HEK293 (cell line): ENCODE measurements at regions not wholly inside any gene's neighbourhood (a gene's known extent, or its start where the extent isn't known, plus 50 kb on each side); places are given as distances from the start of the nearest gene placed in this dataset.

Source experiments
- CTCF ChIA-PET: fragments of 350-600 bp; formaldehyde crosslinking; extraction: SDS; loops from one replicate; lab custom pipeline; 2021; ENCODE audit warnings: antibody characterized with exemption; lab: Yijun Ruan, JAX
- POLR2A ChIA-PET: fragments of 300-600 bp; formaldehyde crosslinking; extraction: SDS; loops from one replicate; lab custom pipeline; 2020; ENCODE audit warnings: antibody characterized with exemption, inconsistent platforms; lab: Yijun Ruan, JAX
- H3K27ac ChIP-seq: fragments of 200-500 bp; sonication (Bioruptor generic); 2 replicates; pipeline ENCODE4 v1.5.1; 2014; ENCODE audit warnings: low read depth, low read length, control low read depth, inconsistent platforms; ENCODE audit errors: extremely low read depth
- H3K36me3 ChIP-seq, 2 experiments: fragments of 200-500 bp in 1 of 2; sonication (Bioruptor generic) in 1 of 2; 1 replicate in 1 of 2; 2 replicates in 1 of 2; pipeline ENCODE4 v1.5.1; 2014 to 2017; ENCODE audit warnings: inconsistent platforms in 2 of 2, low read length in 2 of 2; ENCODE audit not compliant: control insufficient read depth in 2 of 2, insufficient read depth in 1 of 2
- H3K4me1 ChIP-seq: fragments of 200-500 bp; sonication (Bioruptor generic); 2 replicates; pipeline ENCODE4 v1.5.1; 2014; ENCODE audit warnings: mild to moderate bottlenecking, low read length, inconsistent platforms; ENCODE audit not compliant: control insufficient read depth, insufficient read depth
- H3K4me3 ChIP-seq: 2 replicates; pipeline ENCODE4 v1.5.1; 2011; ENCODE audit warnings: low read depth, mild to moderate bottlenecking, control low read depth, low read length, moderate library complexity
- H3K9me3 ChIP-seq: fragments of 200-500 bp; sonication (Bioruptor generic); 2 replicates; pipeline ENCODE4 v1.5.1; 2014; ENCODE audit warnings: low read depth, low read length, inconsistent platforms; ENCODE audit not compliant: control insufficient read depth, insufficient read depth
- ATF2 ChIP-seq: fragments of 450-650 bp; formaldehyde crosslinking; IDR thresholded peaks from 2 replicates; pipeline ENCODE4 v1.5.1; 2016; ENCODE audit warnings: missing biosample characterization, missing genetic modification characterization, low read depth
- GLIS1 ChIP-seq: fragments of 450-650 bp; formaldehyde crosslinking; IDR thresholded peaks from 2 replicates; pipeline ENCODE4 v1.5.1; 2016; ENCODE audit warnings: missing biosample characterization, missing genetic modification characterization
- GLIS2 ChIP-seq: fragments of 450-650 bp; formaldehyde crosslinking; IDR thresholded peaks from 2 replicates; pipeline ENCODE4 v1.5.1; 2016; ENCODE audit warnings: missing biosample characterization, missing genetic modification characterization
- INSM2 ChIP-seq: fragments of 450-650 bp; formaldehyde crosslinking; IDR thresholded peaks from 2 replicates; pipeline ENCODE4 v1.5.1; 2016; ENCODE audit warnings: missing biosample characterization, missing genetic modification characterization
- KLF9 ChIP-seq: fragments of 450-650 bp; formaldehyde crosslinking; IDR thresholded peaks from 2 replicates; pipeline ENCODE4 v1.5.1; 2016; ENCODE audit warnings: missing biosample characterization, missing genetic modification characterization, low read depth
- MZF1 ChIP-seq: fragments of 450-650 bp; formaldehyde crosslinking; IDR thresholded peaks from 2 replicates; pipeline ENCODE4 v1.5.1; 2017; ENCODE audit warnings: missing biosample characterization, missing genetic modification characterization, borderline replicate concordance
- SCRT2 ChIP-seq: fragments of 450-650 bp; formaldehyde crosslinking; IDR thresholded peaks from 2 replicates; pipeline ENCODE4 v1.5.1; 2016; ENCODE audit warnings: missing biosample characterization, missing genetic modification characterization
- YY1 ChIP-seq: fragments of 450-650 bp; formaldehyde crosslinking; IDR thresholded peaks from 2 replicates; pipeline ENCODE4 v1.5.1; 2018; ENCODE audit warnings: missing biosample characterization, missing genetic modification characterization
- ZBTB1 ChIP-seq: fragments of 450-650 bp; formaldehyde crosslinking; IDR thresholded peaks from 2 replicates; pipeline ENCODE4 v1.5.1; 2016; ENCODE audit warnings: missing biosample characterization, missing genetic modification characterization
- ZBTB11 ChIP-seq: fragments of 450-650 bp; formaldehyde crosslinking; conservative IDR thresholded peaks from 2 replicates; pipeline ENCODE4 v1.5.1; 2016; ENCODE audit warnings: low read depth, missing biosample characterization, missing genetic modification characterization
- ZBTB26 ChIP-seq: fragments of 450-650 bp; formaldehyde crosslinking; optimal IDR thresholded peaks from 2 replicates; pipeline ENCODE3; 2016; ENCODE audit warnings: missing biosample characterization, mild to moderate bottlenecking, missing genetic modification characterization
- ZEB2 ChIP-seq: fragments of 450-650 bp; formaldehyde crosslinking; IDR thresholded peaks from 2 replicates; pipeline ENCODE4 v1.5.1; 2016; ENCODE audit warnings: missing biosample characterization, missing genetic modification characterization
- ZFP3 ChIP-seq: fragments of 450-650 bp; formaldehyde crosslinking; IDR thresholded peaks from 2 replicates; pipeline ENCODE4 v1.5.1; 2016; ENCODE audit warnings: low read depth, missing biosample characterization, missing genetic modification characterization
- ZIC2 ChIP-seq: fragments of 450-650 bp; formaldehyde crosslinking; IDR thresholded peaks from 2 replicates; pipeline ENCODE4 v1.5.1; 2016; ENCODE audit warnings: missing biosample characterization, missing genetic modification characterization
- ZNF184 ChIP-seq: fragments of 450-650 bp; IDR thresholded peaks from 2 replicates; pipeline ENCODE4 v1.5.1; 2018; ENCODE audit warnings: missing biosample characterization, mild to moderate bottlenecking, missing genetic modification characterization
- ZNF23 ChIP-seq: fragments of 450-650 bp; formaldehyde crosslinking; IDR thresholded peaks from 2 replicates; pipeline ENCODE4 v1.5.1; 2016; ENCODE audit warnings: missing biosample characterization, missing genetic modification characterization, borderline replicate concordance
- ZNF341 ChIP-seq: fragments of 450-650 bp; formaldehyde crosslinking; IDR thresholded peaks from 2 replicates; pipeline ENCODE4; 2016; ENCODE audit warnings: low read depth, missing biosample characterization, missing genetic modification characterization
- ZNF350 ChIP-seq: fragments of 450-650 bp; formaldehyde crosslinking; IDR thresholded peaks from 2 replicates; pipeline ENCODE4 v1.5.0; 2017; ENCODE audit warnings: missing biosample characterization, mild to moderate bottlenecking, missing genetic modification characterization
- ZNF391 ChIP-seq: fragments of 450-650 bp; formaldehyde crosslinking; IDR thresholded peaks from 2 replicates; pipeline ENCODE4 v1.5.1; 2016; ENCODE audit warnings: low read depth, missing biosample characterization, missing genetic modification characterization, borderline replicate concordance
- ZNF571 ChIP-seq: fragments of 450-650 bp; formaldehyde crosslinking; IDR thresholded peaks from 2 replicates; pipeline ENCODE4 v1.5.0; 2017; ENCODE audit warnings: missing biosample characterization, missing genetic modification characterization
- ZNF692 ChIP-seq: fragments of 450-650 bp; formaldehyde crosslinking; IDR thresholded peaks from 2 replicates; pipeline ENCODE4 v1.5.1; 2016; ENCODE audit warnings: missing biosample characterization, missing genetic modification characterization
- ZNF837 ChIP-seq: fragments of 450-650 bp; formaldehyde crosslinking; IDR thresholded peaks from 2 replicates; pipeline ENCODE4 v1.5.1; 2016; ENCODE audit warnings: missing biosample characterization, missing genetic modification characterization

- Histone ChIP-seq H3K4me1 (no peaks in the 10 kb centered on the region; the same call in 1 of the 2 replicates), H3K36me3 (no peaks in the 10 kb centered on the region), H3K4me3 (peak overlapping the region; percentile 64), H3K27ac (peak overlapping the region; percentile 67; the same call in 1 of the 2 replicates), H3K9me3 (no peaks in the 10 kb centered on the region)
- CTCF ChIA-PET, result no interaction called here
- peak; percentile 13; the same call in 1 of the 2 replicates for TF ChIP-seq ZNF391
- peak; percentile 57 for TF ChIP-seq GLIS2 (tag by site-specific recombination)
- TF ChIP-seq KLF9, result peak; percentile 60
- TF ChIP-seq GLIS1 (tag by site-specific recombination), result 0 out of 2 replicates have a peak, but pooled peaks have one; percentile 10
- TF ChIP-seq ZIC2 (tag by site-specific recombination), result peak; percentile 66
- TF ChIP-seq INSM2, result no peak
- TF ChIP-seq ATF2 (tag by site-specific recombination), result no peak
- no peak for TF ChIP-seq MZF1 (tag by site-specific recombination)
- POLR2A ChIA-PET, result interaction anchor here (1.0 to 1.1 kb wide), 2 partner anchors 13 to 115 kb away, joined by 3 to 4 read pairs; no protein-coding TSS in a partner anchor
These were observed 108.6 kb upstream of the DOCK9 start for GRCh38 chr13:99086267-99087097.

- H3K9me3 ChIP-seq, result no peaks in the 10 kb centered on the region
- H3K27ac ChIP-seq, result peak overlapping the region; percentile 67; the same call in 1 of the 2 replicates
- H3K4me3 ChIP-seq, result peak overlapping the region; percentile 64
- POLR2A ChIA-PET, result interaction anchor here (0.5 to 1.0 kb wide), 2 partner anchors 114 to 406 kb away, joined by 3 read pairs; no protein-coding TSS in a partner anchor
- no peaks in the 10 kb centered on the region for H3K36me3 ChIP-seq
- CTCF ChIA-PET, result interaction anchor here (0.6 to 1.5 kb wide), 2 partner anchors 45 to 350 kb away, joined by 3 to 8 read pairs; no protein-coding TSS in a partner anchor
- H3K4me1 ChIP-seq, result no peaks in the 10 kb centered on the region; the same call in 1 of the 2 replicates
- peak; percentile 86 for TF ChIP-seq ZEB2
- TF ChIP-seq ZNF571 (tag by site-specific recombination), result no peak
- no peak; the same call in 1 of the 2 replicates for TF ChIP-seq ZBTB11
- TF ChIP-seq ZNF692 (tag by site-specific recombination), result no peak; the same call in 1 of the 2 replicates
- no peak for TF ChIP-seq ZNF350 (tag by site-specific recombination)
- TF ChIP-seq ZIC2 (tag by site-specific recombination), result 0 out of 2 replicates have a peak, but pooled peaks have one; percentile 8
- peak; percentile 91 for TF ChIP-seq ZBTB26 (tag by site-specific recombination)
- no peak; the same call in 1 of the 2 replicates for TF ChIP-seq YY1 (tag by site-specific recombination)
- TF ChIP-seq ZNF184 (tag by site-specific recombination), result no peak
- no peak for TF ChIP-seq ZNF837 (tag by site-specific recombination)
- TF ChIP-seq ZBTB1 (tag by site-specific recombination), result no peak
- TF ChIP-seq ZNF341 (tag by site-specific recombination), result peak; percentile 47
- TF ChIP-seq ZNF391, result peak; percentile 33; the same call in 1 of the 2 replicates
- no peak for TF ChIP-seq ZFP3 (tag by site-specific recombination)
- peak; percentile 96 for TF ChIP-seq SCRT2 (tag by site-specific recombination)
- no peak for TF ChIP-seq ZNF23 (tag by site-specific recombination)
These were observed 109.5 kb upstream of the DOCK9 start for GRCh38 chr13:99087098-99087953.
